Neuronal stem cell (in vitro differentiated cells): ENCODE measurements at regions not wholly inside any gene's neighbourhood (a gene's known extent, or its start where the extent isn't known, plus 50 kb on each side); places are given as distances from the start of the nearest gene placed in this dataset.
A peak's percentile ranks its signal among the peaks of the same experiment; 100 is the strongest.

Experiments
- DNase-seq: peaks from one replicate; pipeline ENCODE4 v3.0.0-alpha.2; 2013; ENCODE audit warnings: low spot score
- H2AFZ ChIP-seq: one replicate; pipeline ENCODE4 v1.6.1; 2013; ENCODE audit warnings: mild to moderate bottlenecking, low read length, inconsistent platforms
- H2AK5ac ChIP-seq: 2 replicates; pipeline ENCODE4 v1.6.1; 2013; ENCODE audit warnings: low read depth, mild to moderate bottlenecking, inconsistent platforms, low read length, moderate library complexity, mixed read lengths
- H2BK120ac ChIP-seq: 2 replicates; pipeline ENCODE4 v1.6.1; 2013; ENCODE audit warnings: low read depth, mild to moderate bottlenecking, inconsistent platforms, low read length, moderate library complexity, mixed read lengths
- H2BK12ac ChIP-seq: one replicate; pipeline ENCODE4 v1.6.1; 2013; ENCODE audit warnings: low read length, inconsistent platforms
- H2BK15ac ChIP-seq: 2 replicates; pipeline ENCODE4 v1.6.1; 2013; ENCODE audit warnings: mild to moderate bottlenecking, low read length, inconsistent platforms, mixed read lengths
- H2BK5ac ChIP-seq: one replicate; pipeline ENCODE4 v1.6.1; 2013; ENCODE audit warnings: inconsistent platforms, mild to moderate bottlenecking, low read length, moderate library complexity
- H3K14ac ChIP-seq: one replicate; pipeline ENCODE4 v1.6.1; 2013; ENCODE audit warnings: low read length, inconsistent platforms
- H3K18ac ChIP-seq: 2 replicates; pipeline ENCODE4 v1.6.1; 2013; ENCODE audit warnings: low read length, inconsistent platforms
- H3K23ac ChIP-seq: 2 replicates; pipeline ENCODE4 v1.6.1; 2013; ENCODE audit warnings: low read depth, mild to moderate bottlenecking, mixed read lengths, low read length, inconsistent platforms; ENCODE audit not compliant: poor library complexity
- H3K27ac ChIP-seq: replicated peaks from 3 replicates; pipeline ENCODE4 v1.5.1; 2013; ENCODE audit warnings: low read length, inconsistent platforms
- H3K27me3 ChIP-seq, 3 experiments: 2 replicates each; pipeline ENCODE4 v1.6.1; 2013; ENCODE audit warnings: low read length in 3 of 3, mild to moderate bottlenecking in 2 of 3, inconsistent platforms in 1 of 3, low read depth in 1 of 3, mixed read lengths in 1 of 3, moderate library complexity in 1 of 3; ENCODE audit not compliant: control insufficient read depth in 3 of 3, insufficient read depth in 3 of 3
- H3K36me3 ChIP-seq, 2 donors: replicated peaks in 1 of 2; 2 replicates each; pipeline ENCODE4 v1.6.1; 2013; ENCODE audit warnings: low read length in 2 of 2; ENCODE audit not compliant: control insufficient read depth in 2 of 2, insufficient read depth in 2 of 2
- H3K4ac ChIP-seq: 2 replicates; pipeline ENCODE4 v1.6.1; 2013; ENCODE audit warnings: inconsistent platforms, mild to moderate bottlenecking, low read length, moderate library complexity
- H3K4me1 ChIP-seq, 2 donors: 1 replicate in 1 of 2; 2 replicates in 1 of 2; pipeline ENCODE4 v1.6.1; 2013; ENCODE audit warnings: low read length in 2 of 2, low read depth in 1 of 2; ENCODE audit not compliant: control insufficient read depth in 2 of 2, insufficient read depth in 1 of 2
- H3K4me2 ChIP-seq: one replicate; pipeline ENCODE4 v1.6.1; 2013; ENCODE audit warnings: mild to moderate bottlenecking, low read length, inconsistent platforms; ENCODE audit not compliant: insufficient read depth, poor library complexity, severe bottlenecking
- H3K4me3 ChIP-seq, 2 donors: 2 replicates each; pipeline ENCODE4 v1.5.1; 2013; ENCODE audit warnings: low read length in 2 of 2, mild to moderate bottlenecking in 2 of 2, inconsistent platforms in 1 of 2, moderate library complexity in 1 of 2
- H3K79me1 ChIP-seq: one replicate; pipeline ENCODE4 v1.6.1; 2013; ENCODE audit warnings: low read depth, mild to moderate bottlenecking, inconsistent platforms, low read length, moderate library complexity
- H3K9ac ChIP-seq: one replicate; pipeline ENCODE4 v1.6.1; 2013; ENCODE audit warnings: mild to moderate bottlenecking, low read depth, low read length, inconsistent platforms; ENCODE audit not compliant: poor library complexity
- H3K9me3 ChIP-seq, 2 donors: replicated peaks in 1 of 2; 2 replicates each; pipeline versions ENCODE3 to v1.6.1; 2013; ENCODE audit warnings: low read length in 2 of 2, mild to moderate bottlenecking in 2 of 2, inconsistent platforms in 1 of 2, low read depth in 1 of 2, mixed read lengths in 1 of 2, moderate library complexity in 1 of 2; ENCODE audit not compliant: control insufficient read depth in 2 of 2, insufficient read depth in 1 of 2
- H4K8ac ChIP-seq: one replicate; pipeline ENCODE4 v1.6.1; 2013; ENCODE audit warnings: low read depth, mild to moderate bottlenecking, inconsistent platforms, low read length, moderate library complexity
- H4K91ac ChIP-seq: one replicate; pipeline ENCODE4 v1.6.1; 2013; ENCODE audit warnings: low read length, low read depth, mild to moderate bottlenecking, inconsistent platforms; ENCODE audit not compliant: poor library complexity
- WGBS, 2 donors: extraction: QIAGEN DNeasy Blood & Tissue Kit; methylation state at CpG; one replicate each; pipeline ENCODE4 v1.1.7; 2013; ENCODE audit warnings: missing lambda C conversion rate in 2 of 2, mixed read lengths in 1 of 2; ENCODE audit not compliant: insufficient read length in 2 of 2, insufficient replicate concordance in 1 of 2; ENCODE audit errors: extremely low coverage in 2 of 2; 5-methylcytosine and 5-hydroxymethylcytosine counted together

- Histone ChIP-seq H4K91ac (no peak overlapping the region), H3K4ac (no peak overlapping the region), H3K9me3 (no peaks in the 10 kb centered on the region), H2BK120ac (no peak overlapping the region), H4K8ac (no peak overlapping the region), H2AK5ac (no peak overlapping the region), H3K18ac (no peak overlapping the region), H2BK5ac (no peak overlapping the region), H3K14ac (no peak overlapping the region), H3K27ac (no peak overlapping the region), H2AFZ (no peak overlapping the region), H3K4me3 (no peak overlapping the region), H2BK15ac (no peak overlapping the region), H3K23ac (no peak overlapping the region), H3K36me3 (no peaks in the 10 kb centered on the region), H3K27me3 (no peaks in the 10 kb centered on the region), H2BK12ac (no peak overlapping the region), H3K4me1 (no peaks in the 10 kb centered on the region), H3K79me1 (no peaks in the 10 kb centered on the region), H3K9ac (no peak overlapping the region), H3K4me2 (no peak overlapping the region)
- no peak for DNase-seq
- WGBS, 2 donors = no CpG with 5 or more reads among the region's 2 CpGs
Observed at GRCh38 chr13:76474966-76475365, 411.2 kb downstream of the KCTD12 start.

- H3K4me2 ChIP-seq = no peak overlapping the region
- no peak overlapping the region for H2BK15ac ChIP-seq
- no peak overlapping the region for H3K9ac ChIP-seq
- H4K91ac ChIP-seq = no peak overlapping the region
- H4K8ac ChIP-seq = no peak overlapping the region
- no peak overlapping the region for H3K18ac ChIP-seq
- DNase-seq = no peak
- no peak overlapping the region for H3K4ac ChIP-seq
- H3K27ac ChIP-seq = no peak overlapping the region
- H3K4me3 ChIP-seq = no peak overlapping the region
- no peaks in the 10 kb centered on the region for H3K27me3 ChIP-seq
- no peaks in the 10 kb centered on the region for H3K9me3 ChIP-seq
- no CpG with 5 or more reads among the region's 1 CpG for WGBS, 2 donors
- H2AK5ac ChIP-seq = no peak overlapping the region
- no peak overlapping the region for H3K14ac ChIP-seq
- no peak overlapping the region for H2BK12ac ChIP-seq
- H3K23ac ChIP-seq = no peak overlapping the region
- no peak overlapping the region for H2AFZ ChIP-seq
- no peaks in the 10 kb centered on the region for H3K79me1 ChIP-seq
- no peaks in the 10 kb centered on the region for H3K36me3 ChIP-seq
- no peak overlapping the region for H2BK5ac ChIP-seq
- no peak overlapping the region for H2BK120ac ChIP-seq
- no peaks in the 10 kb centered on the region for H3K4me1 ChIP-seq
Observed at GRCh38 chr13:76474356-76474755, 411.8 kb downstream of the KCTD12 start.

- Histone ChIP-seq H3K79me1 (no peaks in the 10 kb centered on the region), H4K91ac (no peak overlapping the region), H2BK120ac (no peak overlapping the region), H3K27ac (no peak overlapping the region), H2BK5ac (no peak overlapping the region), H3K36me3 (no peaks in the 10 kb centered on the region), H4K8ac (no peak overlapping the region), H3K9ac (no peak overlapping the region), H3K4me2 (no peak overlapping the region), H3K18ac (no peak overlapping the region), H3K27me3 (no peaks in the 10 kb centered on the region), H3K9me3 (no peaks in the 10 kb centered on the region), H2AK5ac (no peak overlapping the region), H3K14ac (no peak overlapping the region), H3K4me1 (no peaks in the 10 kb centered on the region), H3K4ac (no peak overlapping the region), H2BK12ac (no peak overlapping the region), H2AFZ (no peak overlapping the region), H3K23ac (no peak overlapping the region), H3K4me3 (no peak overlapping the region), H2BK15ac (no peak overlapping the region)
- DNase-seq = peak; percentile 74
Observed at GRCh38 chr13:76473552-76474134, 412.6 kb downstream of the KCTD12 start.

- no peak overlapping the region for H3K27ac ChIP-seq
- no peak overlapping the region for H3K23ac ChIP-seq
- no CpG with 5 or more reads among the region's 2 CpGs for WGBS, 2 donors
- no peaks in the 10 kb centered on the region for H3K36me3 ChIP-seq
- no peak overlapping the region for H2AK5ac ChIP-seq
- no peak overlapping the region for H3K18ac ChIP-seq
- DNase-seq = no peak
- no peak overlapping the region for H2BK5ac ChIP-seq
- H3K4me1 ChIP-seq = no peaks in the 10 kb centered on the region
- no peak overlapping the region for H4K8ac ChIP-seq
- no peak overlapping the region for H2BK15ac ChIP-seq
- no peak overlapping the region for H2BK120ac ChIP-seq
- H2AFZ ChIP-seq = no peak overlapping the region
- H2BK12ac ChIP-seq = no peak overlapping the region
- no peak overlapping the region for H3K4me3 ChIP-seq
- no peak overlapping the region for H3K4ac ChIP-seq
- no peak overlapping the region for H3K4me2 ChIP-seq
- H3K79me1 ChIP-seq = no peaks in the 10 kb centered on the region
- no peak overlapping the region for H4K91ac ChIP-seq
- H3K9me3 ChIP-seq = no peaks in the 10 kb centered on the region
- H3K9ac ChIP-seq = no peak overlapping the region
- no peaks in the 10 kb centered on the region for H3K27me3 ChIP-seq
- H3K14ac ChIP-seq = no peak overlapping the region
Observed at GRCh38 chr13:76472916-76473315, 413.3 kb downstream of the KCTD12 start.
